HCT116 (cell line): ENCODE measurements at regions not wholly inside any gene's neighbourhood (a gene's known extent, or its start where the extent isn't known, plus 50 kb on each side); places are given as distances from the start of the nearest gene placed in this dataset.
"Not testable (repeated sequence)": the region's sequence is repeated elsewhere in the genome, so short reads cannot be mapped to it uniquely, and the experiment has no call there.

Experiments
- EGR1 ChIP-seq: IDR thresholded peaks from 2 replicates; pipeline ENCODE4 v1.6.1; 2012; ENCODE audit warnings: low read depth
- EZH2 ChIP-seq: fragments of 200-600 bp; sonication (generic); IDR thresholded peaks from 2 replicates; pipeline ENCODE4 v1.6.1; 2017; ENCODE audit warnings: antibody characterized with exemption, mixed run types
- POLR2AphosphoS5 ChIP-seq: IDR thresholded peaks from 2 replicates; pipeline ENCODE4 v1.6.1; 2011; ENCODE audit warnings: mild to moderate bottlenecking, low read depth, low read length, moderate library complexity
- RAD21 ChIP-seq: IDR thresholded peaks from 2 replicates; pipeline ENCODE4 v1.6.1; 2012; ENCODE audit warnings: low read depth, mild to moderate bottlenecking
- ZNF274 ChIP-seq: fragments of 200-500 bp; sonication (Bioruptor generic); IDR thresholded peaks from 2 replicates; pipeline ENCODE4 v1.6.1; 2014; ENCODE audit warnings: mild to moderate bottlenecking, low read depth, low read length, inconsistent platforms
- TF ChIP-seq, protein P1 (sequence below), 3 experiments: fragments of 200-600 bp in 1 of 3; sonication (generic) in 1 of 3; IDR thresholded peaks in 2 of 3; conservative IDR thresholded peaks in 1 of 3; 2 replicates each; pipeline ENCODE4 v1.5.1; 2012 to 2017; ENCODE audit warnings: low read depth in 2 of 3, low read length in 2 of 3, antibody characterized with exemption in 1 of 3, borderline replicate concordance in 1 of 3, control low read depth in 1 of 3, mild to moderate bottlenecking in 1 of 3, mixed read lengths in 1 of 3, mixed run types in 1 of 3, moderate library complexity in 1 of 3; ENCODE audit not compliant: insufficient read depth in 1 of 3

- TF ChIP-seq, protein P1, sequence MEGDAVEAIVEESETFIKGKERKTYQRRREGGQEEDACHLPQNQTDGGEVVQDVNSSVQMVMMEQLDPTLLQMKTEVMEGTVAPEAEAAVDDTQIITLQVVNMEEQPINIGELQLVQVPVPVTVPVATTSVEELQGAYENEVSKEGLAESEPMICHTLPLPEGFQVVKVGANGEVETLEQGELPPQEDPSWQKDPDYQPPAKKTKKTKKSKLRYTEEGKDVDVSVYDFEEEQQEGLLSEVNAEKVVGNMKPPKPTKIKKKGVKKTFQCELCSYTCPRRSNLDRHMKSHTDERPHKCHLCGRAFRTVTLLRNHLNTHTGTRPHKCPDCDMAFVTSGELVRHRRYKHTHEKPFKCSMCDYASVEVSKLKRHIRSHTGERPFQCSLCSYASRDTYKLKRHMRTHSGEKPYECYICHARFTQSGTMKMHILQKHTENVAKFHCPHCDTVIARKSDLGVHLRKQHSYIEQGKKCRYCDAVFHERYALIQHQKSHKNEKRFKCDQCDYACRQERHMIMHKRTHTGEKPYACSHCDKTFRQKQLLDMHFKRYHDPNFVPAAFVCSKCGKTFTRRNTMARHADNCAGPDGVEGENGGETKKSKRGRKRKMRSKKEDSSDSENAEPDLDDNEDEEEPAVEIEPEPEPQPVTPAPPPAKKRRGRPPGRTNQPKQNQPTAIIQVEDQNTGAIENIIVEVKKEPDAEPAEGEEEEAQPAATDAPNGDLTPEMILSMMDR (IDR thresholded peaks at IDR 0.05 in 2 of 3, conservative IDR thresholded peaks at IDR 0.05 in 1 of 3; ENCODE audit: borderline replicate concordance in 1 of 3, insufficient read depth in 1 of 3, low read depth in 2 of 3, low read length in 2 of 3) = not testable (repeated sequence)
- not testable (repeated sequence) for TF ChIP-seq POLR2AphosphoS5, ZNF274, EGR1, EZH2, RAD21
These were observed 180.8 kb upstream of the OTX2 start for GRCh38 chr14:56990991-56991627.
